ENCODE measurements at regions not wholly inside any gene's neighbourhood (a gene's known extent, or its start where the extent isn't known, plus 50 kb on each side); places are given as distances from the start of the nearest gene placed in this dataset.

GRCh38 chr2:123770996-123771720, 253.9 kb upstream of the CNTNAP5 start:
- TF ChIP-seq CTCF (conservative IDR thresholded peaks at IDR 0.05 in 1 of 2, IDR thresholded peaks at IDR 0.05 in 1 of 2; ENCODE audit: low read depth in 1 of 2, low read length in 2 of 2) (no peak), EZH2 (IDR thresholded peaks at IDR 0.05; ENCODE audit: low read length, missing control alignments) (no peak)
